CD8-positive, alpha-beta memory T cell (primary cell): ENCODE measurements at regions not wholly inside any gene's neighbourhood (a gene's known extent, or its start where the extent isn't known, plus 50 kb on each side); places are given as distances from the start of the nearest gene placed in this dataset.

Experiments
- CTCF ChIA-PET: fragments of 350-600 bp; sonication (Branson Sonifier 250); formaldehyde crosslinking; loops from one replicate; lab custom pipeline; 2021; ENCODE audit warnings: antibody characterized with exemption; lab: Charles Lee
- POLR2A ChIA-PET: fragments of 350-600 bp; sonication (Branson Sonifier 250); formaldehyde crosslinking; loops from one replicate; lab custom pipeline; 2021; ENCODE audit warnings: antibody characterized with exemption; lab: Charles Lee
- DNase-seq, 5 donors: peaks; one replicate each; pipeline versions ENCODE4 v3.0.0 to v3.0.0-alpha.2; 2020 to 2022; ENCODE audit warnings: mixed read lengths in 1 of 5
- H3K27ac ChIP-seq: one replicate; pipeline ENCODE4 v1.7.0; 2013; ENCODE audit warnings: low read depth, mild to moderate bottlenecking, low read length, moderate library complexity
- H3K27me3 ChIP-seq: 2 replicates; pipeline ENCODE4 v1.7.0; 2013; ENCODE audit warnings: low read length, mild to moderate bottlenecking; ENCODE audit not compliant: insufficient read depth, poor library complexity, severe bottlenecking
- H3K36me3 ChIP-seq: 2 replicates; pipeline ENCODE4 v1.7.0; 2013; ENCODE audit warnings: mild to moderate bottlenecking, low read length, moderate library complexity; ENCODE audit not compliant: insufficient read depth
- H3K4me1 ChIP-seq: 2 replicates; pipeline ENCODE4 v1.7.0; 2013; ENCODE audit warnings: mild to moderate bottlenecking, low read length, moderate library complexity; ENCODE audit not compliant: insufficient read depth
- H3K4me3 ChIP-seq: 2 replicates; pipeline ENCODE4 v1.7.0; 2013; ENCODE audit warnings: mild to moderate bottlenecking, low read length
- H3K9me3 ChIP-seq: 2 replicates; pipeline ENCODE4 v1.7.0; 2013; ENCODE audit warnings: mild to moderate bottlenecking, low read length
- H3K27ac Mint-ChIP-seq, 8 donors: one replicate each; pipeline ENCODE4 v1.8.0; 2020 to 2021; ENCODE audit warnings: mixed read lengths in 8 of 8, mild to moderate bottlenecking in 6 of 8, inconsistent platforms in 3 of 8, moderate library complexity in 3 of 8
- H3K27me3 Mint-ChIP-seq, 2 donors: one replicate each; pipeline ENCODE4 v1.8.0; 2020 to 2021; ENCODE audit warnings: mixed read lengths in 2 of 2, mild to moderate bottlenecking in 1 of 2, moderate library complexity in 1 of 2
- H3K36me3 Mint-ChIP-seq, 3 donors: one replicate each; pipeline ENCODE4 v1.8.0; 2020 to 2021; ENCODE audit warnings: mixed read lengths in 3 of 3, inconsistent platforms in 1 of 3, mild to moderate bottlenecking in 1 of 3
- H3K4me1 Mint-ChIP-seq, 3 donors: one replicate each; pipeline ENCODE4 v1.8.0; 2020 to 2021; ENCODE audit warnings: mixed read lengths in 3 of 3, inconsistent platforms in 1 of 3, mild to moderate bottlenecking in 1 of 3
- H3K4me3 Mint-ChIP-seq, 7 donors: one replicate each; pipeline ENCODE4 v1.8.0; 2020 to 2021; ENCODE audit warnings: mixed read lengths in 7 of 7, mild to moderate bottlenecking in 6 of 7, moderate library complexity in 4 of 7, inconsistent platforms in 2 of 7
- H3K9me3 Mint-ChIP-seq, 5 donors: one replicate each; pipeline ENCODE4 v1.8.0; 2020 to 2022; ENCODE audit warnings: mixed read lengths in 5 of 5, mild to moderate bottlenecking in 3 of 5, moderate library complexity in 2 of 5, inconsistent platforms in 1 of 5

GRCh38 chrX:137424679-137425078, 141.2 kb upstream of the ZIC3 start:
- Mint-ChIP-seq H3K4me1 (peaks cover 3 to 11% (median 10%) of the 10 kb centered on the region in 3 donors), H3K36me3 (no peaks in the 10 kb centered on the region), H3K27me3 (peaks cover 40 to 44% of the 10 kb centered on the region in 2 donors), H3K4me3 (no peak overlapping the region), H3K27ac (no peak overlapping the region), H3K9me3 (peaks cover 0 to 9% (median 0%) of the 10 kb centered on the region in 5 donors)
- Histone ChIP-seq H3K27ac (no peak overlapping the region), H3K9me3 (no peaks in the 10 kb centered on the region), H3K27me3 (peaks cover 14% of the 10 kb centered on the region), H3K4me1 (peaks cover 6% of the 10 kb centered on the region), H3K4me3 (no peak overlapping the region), H3K36me3 (no peaks in the 10 kb centered on the region)
- DNase-seq, result no peak
- POLR2A ChIA-PET, result no interaction called here
- CTCF ChIA-PET, result no interaction called here

- Mint-ChIP-seq H3K27me3 (peaks cover 37 to 40% of the 10 kb centered on the region in 2 donors), H3K36me3 (no peaks in the 10 kb centered on the region), H3K4me1 (peaks cover 2 to 11% (median 10%) of the 10 kb centered on the region in 3 donors), H3K27ac (no peak overlapping the region), H3K9me3 (peaks cover 0 to 9% (median 0%) of the 10 kb centered on the region in 5 donors), H3K4me3 (no peak overlapping the region)
- no peak overlapping the region for H3K4me3 ChIP-seq
- DNase-seq, result no peak
- H3K27me3 ChIP-seq, result peaks cover 10% of the 10 kb centered on the region
- no peaks in the 10 kb centered on the region for H3K9me3 ChIP-seq
- no peaks in the 10 kb centered on the region for H3K36me3 ChIP-seq
- H3K4me1 ChIP-seq, result peaks cover 6% of the 10 kb centered on the region
- ChIA-PET POLR2A (no interaction called here), CTCF (no interaction called here)
- no peak overlapping the region for H3K27ac ChIP-seq
Measured at GRCh38 chrX:137423241-137423640, 142.7 kb upstream of the ZIC3 start.

- ChIA-PET CTCF (no interaction called here), POLR2A (no interaction called here)
- H3K27ac Mint-ChIP-seq, result no peak overlapping the region
- Histone ChIP-seq H3K4me3 (no peak overlapping the region), H3K27ac (no peak overlapping the region), H3K4me1 (no peaks in the 10 kb centered on the region), H3K9me3 (no peaks in the 10 kb centered on the region), H3K36me3 (no peaks in the 10 kb centered on the region), H3K27me3 (no peaks in the 10 kb centered on the region)
- H3K27me3 Mint-ChIP-seq, result peaks cover 12 to 20% of the 10 kb centered on the region in 2 donors
- H3K36me3 Mint-ChIP-seq, result no peaks in the 10 kb centered on the region
- H3K4me1 Mint-ChIP-seq, result no peaks in the 10 kb centered on the region
- H3K9me3 Mint-ChIP-seq, result peaks cover 0 to 2% (median 0%) of the 10 kb centered on the region in 5 donors
- no peak overlapping the region for H3K4me3 Mint-ChIP-seq
- no peak for DNase-seq
Measured at GRCh38 chrX:137418086-137418485, 147.8 kb upstream of the ZIC3 start.

- no peak overlapping the region for H3K4me3 Mint-ChIP-seq
- ChIA-PET CTCF (no interaction called here), POLR2A (no interaction called here)
Measured at GRCh38 chrX:137413190-137413589, 152.7 kb upstream of the ZIC3 start.

GRCh38 chrX:137405449-137406140, 160.3 kb upstream of the ZIC3 start:
- Mint-ChIP-seq H3K4me3 (no peak overlapping the region), H3K4me1 (no peaks in the 10 kb centered on the region), H3K27me3 (peaks cover 0 to 11% of the 10 kb centered on the region in 2 donors), H3K27ac (no peak overlapping the region), H3K36me3 (no peaks in the 10 kb centered on the region), H3K9me3 (peaks cover 0 to 2% (median 0%) of the 10 kb centered on the region in 5 donors)
- Histone ChIP-seq H3K4me1 (no peaks in the 10 kb centered on the region), H3K27me3 (no peaks in the 10 kb centered on the region), H3K4me3 (no peak overlapping the region), H3K9me3 (no peaks in the 10 kb centered on the region), H3K27ac (no peak overlapping the region), H3K36me3 (no peaks in the 10 kb centered on the region)
- CTCF ChIA-PET, result no interaction called here
- DNase-seq, result no peak
- POLR2A ChIA-PET, result no interaction called here

More at GRCh38 chrX:137413190-137413589, 152.7 kb upstream of the ZIC3 start:
- Histone ChIP-seq H3K27ac (no peak overlapping the region), H3K27me3 (no peaks in the 10 kb centered on the region), H3K4me1 (no peaks in the 10 kb centered on the region), H3K36me3 (no peaks in the 10 kb centered on the region), H3K4me3 (no peak overlapping the region), H3K9me3 (no peaks in the 10 kb centered on the region)
- H3K9me3 Mint-ChIP-seq, result peaks cover 0 to 1% (median 0%) of the 10 kb centered on the region in 5 donors
- H3K27me3 Mint-ChIP-seq, result peaks cover 0 to 14% of the 10 kb centered on the region in 2 donors
- no peak overlapping the region for H3K27ac Mint-ChIP-seq
- DNase-seq, result no peak
- H3K36me3 Mint-ChIP-seq, result no peaks in the 10 kb centered on the region
- H3K4me1 Mint-ChIP-seq, result no peaks in the 10 kb centered on the region

- Mint-ChIP-seq H3K27ac (no peak overlapping the region), H3K4me1 (no peaks in the 10 kb centered on the region), H3K4me3 (no peak overlapping the region), H3K27me3 (peaks cover 0 to 8% of the 10 kb centered on the region in 2 donors), H3K9me3 (peaks cover 0 to 2% (median 0%) of the 10 kb centered on the region in 5 donors), H3K36me3 (no peaks in the 10 kb centered on the region)
- Histone ChIP-seq H3K36me3 (no peaks in the 10 kb centered on the region), H3K27ac (no peak overlapping the region), H3K27me3 (no peaks in the 10 kb centered on the region), H3K9me3 (no peaks in the 10 kb centered on the region), H3K4me3 (no peak overlapping the region), H3K4me1 (no peaks in the 10 kb centered on the region)
- no peak for DNase-seq
- CTCF ChIA-PET, result no interaction called here
- POLR2A ChIA-PET, result no interaction called here
Measured at GRCh38 chrX:137401092-137401491, 164.8 kb upstream of the ZIC3 start.

- ChIA-PET POLR2A (no interaction called here), CTCF (no interaction called here)
- Mint-ChIP-seq H3K9me3 (peaks cover 0 to 5% (median 0%) of the 10 kb centered on the region in 5 donors), H3K36me3 (no peaks in the 10 kb centered on the region), H3K27me3 (no peaks in the 10 kb centered on the region), H3K4me1 (no peaks in the 10 kb centered on the region), H3K27ac (no peak overlapping the region), H3K4me3 (no peak overlapping the region)
- Histone ChIP-seq H3K9me3 (no peaks in the 10 kb centered on the region), H3K27me3 (no peaks in the 10 kb centered on the region), H3K4me1 (no peaks in the 10 kb centered on the region), H3K27ac (no peak overlapping the region), H3K4me3 (no peak overlapping the region), H3K36me3 (no peaks in the 10 kb centered on the region)
- DNase-seq, result no peak
Measured at GRCh38 chrX:137387646-137388045, 178.3 kb upstream of the ZIC3 start.

GRCh38 chrX:137366018-137366633, 199.8 kb upstream of the ZIC3 start:
- Histone ChIP-seq H3K4me3 (no peak overlapping the region), H3K9me3 (no peaks in the 10 kb centered on the region), H3K27me3 (no peaks in the 10 kb centered on the region), H3K36me3 (no peaks in the 10 kb centered on the region), H3K4me1 (no peaks in the 10 kb centered on the region), H3K27ac (no peak overlapping the region)
- Mint-ChIP-seq H3K27ac (no peak overlapping the region), H3K4me1 (no peaks in the 10 kb centered on the region), H3K27me3 (peaks cover 0 to 15% of the 10 kb centered on the region in 2 donors), H3K4me3 (no peak overlapping the region), H3K36me3 (no peaks in the 10 kb centered on the region), H3K9me3 (peaks cover 0 to 2% (median 0%) of the 10 kb centered on the region in 5 donors)
- ChIA-PET CTCF (no interaction called here), POLR2A (no interaction called here)
- no peak for DNase-seq
